Nucleus accumbens (tissue), 56 donors: ENCODE measurements at regions not wholly inside any gene's neighbourhood (a gene's known extent, or its start where the extent isn't known, plus 50 kb on each side); places are given as distances from the start of the nearest gene placed in this dataset.

Experiments used
- DNase-seq, 56 donors: peaks; one replicate each; lab custom pipeline; 2025; lab: John Stamatoyannopoulos, UW

DNA sequence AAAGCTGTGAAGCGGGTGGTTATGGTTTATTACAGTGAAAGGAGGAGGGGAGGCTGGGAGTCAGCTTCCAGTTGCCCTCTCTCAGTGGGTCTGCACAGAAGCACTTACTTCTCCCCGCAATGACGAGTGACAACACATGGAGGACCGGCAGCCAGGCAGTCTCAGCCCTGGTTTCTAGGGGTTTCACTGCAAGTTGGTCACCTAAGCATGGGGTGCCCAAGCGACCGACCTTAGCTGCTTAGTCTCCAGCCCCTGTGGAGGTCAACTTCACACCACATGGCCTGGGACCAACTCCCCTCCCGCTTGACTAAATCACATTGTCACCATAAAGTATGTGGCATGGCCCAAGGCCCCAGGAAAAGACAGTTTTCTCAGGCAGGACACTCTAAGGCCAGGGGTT, 99.9 kb upstream of the ZNF32 start:
- DNase-seq = no peak

DNA sequence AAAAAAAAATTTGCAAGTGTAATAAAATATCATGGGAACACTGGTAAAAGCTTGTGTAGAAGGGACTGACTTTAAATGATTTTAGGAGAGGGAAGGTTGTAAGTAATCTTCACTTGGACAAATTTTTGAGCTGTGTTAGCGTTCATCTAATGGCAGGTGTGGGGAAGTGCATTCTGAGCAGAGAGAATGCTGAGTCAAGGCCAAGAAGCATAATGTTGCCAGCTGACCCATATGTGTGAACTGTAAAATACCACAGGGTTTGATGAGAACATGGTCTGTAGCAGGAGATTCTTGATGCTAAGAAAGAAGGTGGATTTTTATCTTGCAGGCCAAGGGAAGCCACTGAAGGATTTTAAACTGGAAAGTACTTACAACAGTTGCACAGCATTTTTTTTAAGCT, 98.2 kb upstream of the ZNF32 start:
- no peak for DNase-seq

GRCh38 chr10:43739161-43739560, 90.5 kb upstream of the ZNF32 start:
- DNase-seq = no peak

DNA sequence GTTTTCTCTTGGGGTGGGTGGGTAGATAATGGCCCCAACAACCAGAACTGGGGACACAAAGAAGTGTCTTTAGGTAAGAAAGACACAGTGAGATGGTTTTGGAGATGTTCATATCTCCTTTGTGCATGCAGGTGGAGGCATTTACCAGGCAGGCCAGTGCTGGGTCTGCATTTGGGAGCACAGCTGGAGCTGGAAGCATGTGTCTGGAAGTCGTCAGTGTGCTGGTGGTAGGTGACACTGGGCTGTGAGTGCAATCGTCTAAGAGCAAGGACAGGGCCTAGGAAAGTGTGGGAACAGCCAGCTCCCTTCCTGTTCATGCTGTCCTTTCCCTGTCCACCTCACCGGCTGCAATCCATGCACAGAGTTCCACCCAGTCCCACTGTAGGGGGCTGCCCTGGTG, 88.3 kb upstream of the ZNF32 start:
- no peak for DNase-seq

- no peak for DNase-seq
Observed at GRCh38 chr10:43735907-43736306, 87.2 kb upstream of the ZNF32 start.

GRCh38 chr10:43734716-43735115, 86.0 kb upstream of the ZNF32 start:
- no peak for DNase-seq

DNA sequence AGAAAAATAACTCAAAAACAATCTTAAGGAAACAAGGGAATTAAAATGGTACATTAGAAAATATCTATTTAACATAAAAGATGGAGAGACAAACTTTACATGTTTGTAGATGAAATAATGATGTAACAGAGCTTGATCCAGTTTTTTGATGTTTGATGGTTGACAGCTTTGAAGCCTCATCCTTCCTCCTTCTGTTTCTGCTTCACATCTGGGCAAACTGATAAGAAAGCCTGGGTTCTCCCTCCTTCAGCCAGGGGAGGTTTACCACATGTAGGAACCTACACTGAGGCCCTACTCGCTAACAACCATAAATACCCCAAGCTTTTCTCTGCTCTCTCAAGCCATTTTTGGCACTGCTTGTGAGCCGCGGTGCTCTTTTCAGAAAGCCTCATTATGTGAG, 82.8 kb upstream of the ZNF32 start:
- DNase-seq = no peak

DNA sequence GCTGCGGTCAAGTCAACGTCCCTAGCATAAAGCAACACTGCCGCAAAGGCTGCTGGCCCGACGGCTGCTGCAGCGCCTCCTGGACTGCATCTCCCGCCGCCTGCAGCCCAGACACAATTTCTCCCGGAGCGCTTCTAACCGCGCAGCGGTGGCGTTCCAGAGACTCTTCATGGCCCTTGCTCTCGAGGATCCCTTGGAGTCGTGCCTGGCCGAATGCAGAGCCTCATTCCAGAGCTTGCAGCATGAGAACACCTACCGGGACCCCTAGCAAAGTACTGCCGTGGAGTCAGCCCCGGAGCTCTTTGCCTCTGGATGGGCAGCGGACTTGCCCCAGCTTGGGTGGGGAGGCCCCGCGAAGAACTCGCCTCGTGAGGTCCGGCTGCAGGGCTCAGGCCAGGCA, 79.7 kb upstream of the ZNF32 start:
- DNase-seq = no peak

GRCh38 chr10:43727935-43728334, 79.3 kb upstream of the ZNF32 start:
- no peak for DNase-seq

- DNase-seq = no peak
Observed at GRCh38 chr10:43715334-43715733, 66.7 kb upstream of the ZNF32 start.

DNA sequence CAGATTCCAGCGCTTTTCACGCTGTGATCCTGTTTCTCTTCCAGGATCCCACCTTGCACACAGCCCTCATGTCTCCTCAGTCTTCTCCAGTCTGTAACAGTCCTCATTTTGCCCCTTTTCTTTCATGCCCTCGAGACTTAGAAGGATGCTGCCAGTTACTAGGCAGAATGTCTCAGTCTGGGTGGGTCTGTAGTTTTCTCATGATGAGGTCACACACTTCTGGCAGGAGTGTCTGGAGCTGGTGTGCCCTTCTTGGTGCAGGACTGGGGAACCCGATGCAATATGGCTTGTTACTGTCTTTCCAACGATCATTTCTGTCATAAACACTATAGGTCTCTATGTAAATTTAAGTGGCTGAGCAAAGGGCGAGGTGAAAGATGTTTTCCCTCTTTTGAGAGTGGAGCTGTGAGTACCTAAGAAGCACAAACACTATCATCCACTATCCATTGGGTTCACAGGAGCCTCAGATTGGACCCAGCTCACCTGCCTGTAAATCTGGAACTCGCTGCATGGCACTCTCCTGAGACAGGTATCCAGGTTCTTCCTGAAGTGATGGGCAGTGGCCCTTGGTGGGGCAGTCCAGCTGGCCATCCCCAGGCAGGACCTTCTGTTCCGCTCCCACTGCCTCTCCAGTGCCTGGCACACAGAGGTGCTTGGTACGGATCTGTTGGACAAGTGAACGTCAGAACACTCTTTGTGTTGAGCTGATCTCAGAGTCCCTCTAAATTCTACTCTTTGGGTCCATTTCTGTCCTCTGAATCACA, 64.3 kb upstream of the ZNF32 start:
- no peak for DNase-seq

DNA sequence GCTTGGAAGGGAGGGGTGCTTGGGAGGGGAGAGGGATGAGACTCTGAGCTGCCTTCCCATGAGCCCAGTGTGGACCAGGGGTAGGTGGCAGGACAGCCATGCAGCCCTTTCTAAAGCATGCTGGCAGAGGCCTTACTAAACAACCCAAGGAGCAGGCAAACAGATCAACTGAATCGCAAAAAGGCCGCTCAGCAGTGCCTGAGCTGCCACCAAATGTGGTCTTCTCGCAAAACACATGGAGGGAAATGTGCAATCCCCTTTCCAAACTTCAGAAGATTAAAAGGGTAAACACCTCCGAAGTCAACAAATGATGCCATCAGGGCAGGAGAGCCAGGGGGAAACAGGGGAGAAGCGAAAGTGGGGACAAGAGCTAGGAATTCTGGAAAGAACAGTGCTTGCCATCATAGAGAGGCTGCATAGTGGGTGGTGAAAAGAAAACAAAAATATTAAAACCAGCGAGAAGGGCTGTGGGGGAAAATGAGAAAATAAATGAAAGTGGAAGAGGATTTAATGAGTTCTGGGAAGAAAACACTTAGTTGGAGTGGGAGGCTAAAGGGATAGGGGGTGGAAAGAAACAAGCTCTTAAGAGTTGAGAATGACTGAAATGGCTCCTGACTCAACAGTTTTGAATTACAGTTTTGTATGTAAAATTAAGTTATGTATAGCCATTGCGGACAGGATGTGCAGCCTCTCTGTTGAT, 62.2 kb upstream of the ZNF32 start:
- DNase-seq = no peak

DNA sequence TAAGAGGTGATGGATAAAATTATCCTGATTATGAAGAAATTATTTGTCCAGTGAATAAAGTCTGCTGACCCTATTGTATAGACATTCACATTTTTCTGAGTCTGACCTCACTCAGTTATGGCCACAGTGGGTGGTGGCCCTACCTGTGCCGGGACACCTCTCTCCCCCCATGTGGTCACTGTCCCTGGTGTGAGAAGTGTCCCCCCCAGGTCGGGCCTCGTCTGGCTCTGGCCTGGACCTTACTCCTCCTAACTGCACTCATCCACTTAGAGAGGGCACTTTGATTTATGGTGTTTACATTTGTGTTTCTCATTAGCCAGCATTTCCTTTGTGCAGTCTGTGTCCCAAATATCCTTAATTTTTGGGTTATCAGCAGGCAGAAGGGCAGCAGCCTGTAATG, 59.6 kb upstream of the ZNF32 start:
- DNase-seq = no peak

DNA sequence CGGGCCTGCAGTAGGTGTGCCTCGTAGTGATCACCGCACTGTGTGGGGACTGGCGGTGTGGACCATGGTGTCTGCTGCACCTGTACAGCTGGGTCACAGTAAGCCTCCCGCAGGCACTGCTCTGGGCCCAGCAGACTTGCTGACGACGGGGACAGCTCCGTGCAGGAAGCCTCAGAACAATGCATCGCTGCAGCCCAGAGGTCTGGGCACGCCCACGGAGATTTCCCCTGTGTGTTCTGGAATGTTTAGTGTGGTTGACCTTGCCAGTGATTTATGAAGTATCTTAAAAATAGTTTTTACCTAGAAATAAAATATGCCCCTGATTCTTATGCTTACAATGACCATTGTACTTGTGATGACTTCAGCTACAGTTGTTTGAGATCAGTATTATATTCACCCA, 59.1 kb upstream of the ZNF32 start:
- DNase-seq = no peak

GRCh38 chr10:43706166-43706565, 57.5 kb upstream of the ZNF32 start:
- no peak for DNase-seq

DNA sequence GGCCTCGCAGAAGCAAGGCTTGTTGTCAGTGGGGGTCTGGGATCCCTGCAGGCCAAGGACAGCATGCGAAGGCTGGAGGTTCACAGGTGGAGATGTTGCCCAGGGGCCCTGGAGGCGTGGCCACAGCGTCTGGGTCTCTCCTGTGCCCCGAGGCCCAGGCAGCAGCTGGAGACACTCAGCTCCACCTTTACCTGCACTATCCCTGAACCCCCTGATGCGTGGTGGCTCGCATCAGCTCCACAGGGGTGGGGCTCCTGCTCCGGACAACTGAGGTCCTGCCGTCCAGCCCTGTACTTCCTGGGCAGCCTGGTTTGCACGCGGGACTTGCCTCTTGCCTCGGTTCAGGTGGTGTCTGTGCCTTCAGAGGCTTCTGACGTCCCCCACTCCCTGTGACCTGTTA, 54.6 kb upstream of the ZNF32 start:
- no peak for DNase-seq

DNA sequence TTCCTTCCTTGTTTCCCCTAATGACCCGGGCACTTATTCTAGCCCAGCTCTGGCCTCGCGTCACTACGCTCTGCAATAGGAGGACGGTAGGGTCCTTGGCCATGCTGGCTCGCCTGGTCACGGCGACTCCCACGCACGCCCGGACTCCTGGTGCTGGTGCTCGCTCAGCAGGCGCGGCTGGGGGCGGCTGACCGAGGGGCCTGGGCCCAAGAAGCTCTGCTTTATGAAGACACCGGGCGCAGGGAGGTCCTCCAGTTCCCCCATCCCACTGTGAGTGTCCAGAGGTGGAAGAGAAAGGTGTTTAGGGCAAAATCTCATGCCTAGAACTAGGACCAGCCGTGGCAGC, 54.2 kb upstream of the ZNF32 start:
- DNase-seq = no peak

DNA sequence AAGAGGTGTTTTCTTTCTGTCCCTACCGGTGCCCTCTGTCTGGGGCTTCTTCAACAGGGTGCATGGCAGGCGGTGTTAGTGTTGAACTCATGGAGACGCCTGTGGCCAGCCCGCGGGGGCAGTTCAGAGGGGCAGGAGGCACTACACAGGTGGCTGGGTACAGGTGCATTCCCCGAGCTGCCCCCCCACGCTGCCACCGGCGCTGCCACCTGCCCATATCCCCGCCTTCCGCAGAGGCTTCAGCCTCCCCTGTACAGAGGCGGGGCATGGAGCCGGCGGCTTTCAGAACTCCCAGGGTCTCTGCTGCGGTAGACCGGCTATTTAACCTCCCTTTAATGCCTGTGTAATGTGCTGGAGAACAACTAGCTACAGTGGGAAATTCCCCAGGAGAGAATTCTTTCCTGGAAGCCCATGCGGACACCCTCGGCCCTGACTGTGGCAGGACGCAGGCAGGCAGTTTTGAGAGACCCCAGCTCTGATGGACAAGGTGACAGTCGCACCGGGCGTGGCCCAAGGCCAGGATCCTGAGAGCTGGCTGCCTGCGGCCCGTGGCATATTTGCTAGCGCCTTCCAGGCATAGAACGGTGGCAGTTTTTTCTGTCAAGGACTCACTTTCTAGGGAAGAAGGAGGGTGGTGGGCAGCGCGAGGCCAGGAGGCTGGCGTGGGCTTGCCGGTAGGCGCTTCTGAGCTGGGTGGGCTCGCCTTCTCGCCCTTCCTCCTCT, 53.7 kb upstream of the ZNF32 start:
- DNase-seq = no peak

GRCh38 chr10:43701295-43701694, 52.6 kb upstream of the ZNF32 start:
- DNase-seq = no peak

GRCh38 chr10:43700306-43700705, 51.6 kb upstream of the ZNF32 start:
- no peak for DNase-seq

DNA sequence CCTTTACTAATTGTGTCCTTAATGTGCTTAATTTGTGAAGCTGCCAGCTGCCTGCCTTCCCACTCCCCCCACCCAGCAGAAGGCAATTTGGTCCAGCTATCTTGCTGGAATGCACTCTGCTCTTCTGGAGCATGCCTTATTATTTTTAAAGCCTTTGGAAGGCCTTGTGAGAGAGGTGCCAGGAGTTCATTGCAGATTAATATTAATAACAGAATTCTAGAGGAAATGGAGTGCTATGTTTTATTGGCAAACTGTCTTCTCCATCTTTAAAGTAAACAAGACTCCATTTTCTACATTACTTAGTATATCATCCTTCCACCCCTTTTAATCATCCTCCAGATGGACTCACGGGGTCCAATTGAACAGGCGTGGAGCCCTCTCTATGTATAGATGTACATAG, 50.8 kb upstream of the ZNF32 start:
- DNase-seq = no peak
